ENCODE measurements at regions not wholly inside any gene's neighbourhood (a gene's known extent, or its start where the extent isn't known, plus 50 kb on each side); places are given as distances from the start of the nearest gene placed in this dataset.

DNA sequence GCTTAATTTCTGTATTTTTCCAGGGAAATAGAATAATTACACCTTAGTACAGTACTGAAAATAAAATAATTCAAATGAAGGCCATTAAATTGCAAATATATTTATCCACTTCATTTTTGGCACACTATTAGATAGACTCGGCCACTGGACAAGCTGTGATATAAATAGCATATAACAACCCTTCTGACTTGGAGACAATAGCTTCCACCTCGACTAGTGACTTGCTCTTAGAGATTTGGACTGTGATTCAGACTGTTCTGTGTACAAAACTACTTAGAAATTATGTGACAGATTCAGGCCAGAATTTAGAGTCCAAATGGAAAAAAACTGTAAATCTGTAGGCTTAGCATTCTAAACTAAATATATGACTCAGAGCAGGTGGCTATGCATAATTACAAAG, 949.9 kb downstream of the LRFN5 start:
- H3K9me2 ChIP-seq (ENCODE audit: insufficient read depth), result no peaks in the 10 kb centered on the region; the same call in 1 of the 2 replicates
- no peak overlapping the region for H3K27ac ChIP-seq (ENCODE audit: low read depth)
- no peaks in the 10 kb centered on the region for H3K27me3 Mint-ChIP-seq (ENCODE audit: insufficient read depth, low read depth, poor library complexity)
- no peaks in the 10 kb centered on the region for H3K4me1 ChIP-seq (ENCODE audit: insufficient read depth)
- no peaks in the 10 kb centered on the region for H3K79me2 ChIP-seq (replicated peaks; ENCODE audit: insufficient read depth)
- H3F3A ChIP-seq (replicated peaks; ENCODE audit: low read depth), result no peaks in the 10 kb centered on the region
- no peak overlapping the region for H3K4me2 ChIP-seq
- H3K9me3 Mint-ChIP-seq, result no peaks in the 10 kb centered on the region; the same call in 2 of the 3 replicates
- no peak for ATAC-seq
- no peak for DNase-seq (ENCODE audit: low spot score)
- TF ChIP-seq CREB1 (CRISPR knock-in tag; IDR thresholded peaks at IDR 0.05; ENCODE audit: low read depth), result no peak
- TF ChIP-seq ETS1 (IDR thresholded peaks at IDR 0.05), result no peak
- no peak for TF ChIP-seq REST (IDR thresholded peaks at IDR 0.05; ENCODE audit: unreplicated experiment)
- TF ChIP-seq, protein P1, sequence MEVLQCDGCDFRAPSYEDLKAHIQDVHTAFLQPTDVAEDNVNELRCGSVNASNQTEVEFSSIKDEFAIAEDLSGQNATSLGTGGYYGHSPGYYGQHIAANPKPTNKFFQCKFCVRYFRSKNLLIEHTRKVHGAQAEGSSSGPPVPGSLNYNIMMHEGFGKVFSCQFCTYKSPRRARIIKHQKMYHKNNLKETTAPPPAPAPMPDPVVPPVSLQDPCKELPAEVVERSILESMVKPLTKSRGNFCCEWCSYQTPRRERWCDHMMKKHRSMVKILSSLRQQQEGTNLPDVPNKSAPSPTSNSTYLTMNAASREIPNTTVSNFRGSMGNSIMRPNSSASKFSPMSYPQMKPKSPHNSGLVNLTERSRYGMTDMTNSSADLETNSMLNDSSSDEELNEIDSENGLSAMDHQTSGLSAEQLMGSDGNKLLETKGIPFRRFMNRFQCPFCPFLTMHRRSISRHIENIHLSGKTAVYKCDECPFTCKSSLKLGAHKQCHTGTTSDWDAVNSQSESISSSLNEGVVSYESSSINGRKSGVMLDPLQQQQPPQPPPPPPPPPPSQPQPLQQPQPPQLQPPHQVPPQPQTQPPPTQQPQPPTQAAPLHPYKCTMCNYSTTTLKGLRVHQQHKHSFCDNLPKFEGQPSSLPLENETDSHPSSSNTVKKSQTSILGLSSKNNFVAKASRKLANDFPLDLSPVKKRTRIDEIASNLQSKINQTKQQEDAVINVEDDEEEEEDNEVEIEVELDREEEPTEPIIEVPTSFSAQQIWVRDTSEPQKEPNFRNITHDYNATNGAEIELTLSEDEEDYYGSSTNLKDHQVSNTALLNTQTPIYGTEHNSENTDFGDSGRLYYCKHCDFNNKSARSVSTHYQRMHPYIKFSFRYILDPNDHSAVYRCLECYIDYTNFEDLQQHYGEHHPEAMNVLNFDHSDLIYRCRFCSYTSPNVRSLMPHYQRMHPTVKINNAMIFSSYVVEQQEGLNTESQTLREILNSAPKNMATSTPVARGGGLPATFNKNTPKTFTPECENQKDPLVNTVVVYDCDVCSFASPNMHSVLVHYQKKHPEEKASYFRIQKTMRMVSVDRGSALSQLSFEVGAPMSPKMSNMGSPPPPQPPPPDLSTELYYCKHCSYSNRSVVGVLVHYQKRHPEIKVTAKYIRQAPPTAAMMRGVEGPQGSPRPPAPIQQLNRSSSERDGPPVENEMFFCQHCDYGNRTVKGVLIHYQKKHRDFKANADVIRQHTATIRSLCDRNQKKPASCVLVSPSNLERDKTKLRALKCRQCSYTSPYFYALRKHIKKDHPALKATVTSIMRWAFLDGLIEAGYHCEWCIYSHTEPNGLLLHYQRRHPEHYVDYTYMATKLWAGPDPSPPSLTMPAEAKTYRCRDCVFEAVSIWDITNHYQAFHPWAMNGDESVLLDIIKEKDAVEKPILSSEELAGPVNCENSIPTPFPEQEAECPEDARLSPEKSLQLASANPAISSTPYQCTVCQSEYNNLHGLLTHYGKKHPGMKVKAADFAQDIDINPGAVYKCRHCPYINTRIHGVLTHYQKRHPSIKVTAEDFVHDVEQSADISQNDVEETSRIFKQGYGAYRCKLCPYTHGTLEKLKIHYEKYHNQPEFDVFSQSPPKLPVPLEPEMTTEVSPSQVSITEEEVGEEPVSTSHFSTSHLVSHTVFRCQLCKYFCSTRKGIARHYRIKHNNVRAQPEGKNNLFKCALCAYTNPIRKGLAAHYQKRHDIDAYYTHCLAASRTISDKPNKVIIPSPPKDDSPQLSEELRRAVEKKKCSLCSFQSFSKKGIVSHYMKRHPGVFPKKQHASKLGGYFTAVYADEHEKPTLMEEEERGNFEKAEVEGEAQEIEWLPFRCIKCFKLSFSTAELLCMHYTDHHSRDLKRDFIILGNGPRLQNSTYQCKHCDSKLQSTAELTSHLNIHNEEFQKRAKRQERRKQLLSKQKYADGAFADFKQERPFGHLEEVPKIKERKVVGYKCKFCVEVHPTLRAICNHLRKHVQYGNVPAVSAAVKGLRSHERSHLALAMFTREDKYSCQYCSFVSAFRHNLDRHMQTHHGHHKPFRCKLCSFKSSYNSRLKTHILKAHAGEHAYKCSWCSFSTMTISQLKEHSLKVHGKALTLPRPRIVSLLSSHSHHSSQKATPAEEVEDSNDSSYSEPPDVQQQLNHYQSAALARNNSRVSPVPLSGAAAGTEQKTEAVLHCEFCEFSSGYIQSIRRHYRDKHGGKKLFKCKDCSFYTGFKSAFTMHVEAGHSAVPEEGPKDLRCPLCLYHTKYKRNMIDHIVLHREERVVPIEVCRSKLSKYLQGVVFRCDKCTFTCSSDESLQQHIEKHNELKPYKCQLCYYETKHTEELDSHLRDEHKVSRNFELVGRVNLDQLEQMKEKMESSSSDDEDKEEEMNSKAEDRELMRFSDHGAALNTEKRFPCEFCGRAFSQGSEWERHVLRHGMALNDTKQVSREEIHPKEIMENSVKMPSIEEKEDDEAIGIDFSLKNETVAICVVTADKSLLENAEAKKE (CRISPR knock-in tag; IDR thresholded peaks at IDR 0.05), result no peak
- no peak for TF ChIP-seq JUNB (IDR thresholded peaks at IDR 0.05; ENCODE audit: unreplicated experiment)
- no peak for TF ChIP-seq NANOG (IDR thresholded peaks at IDR 0.05; ENCODE audit: borderline replicate concordance)
- TF ChIP-seq, protein P2, sequence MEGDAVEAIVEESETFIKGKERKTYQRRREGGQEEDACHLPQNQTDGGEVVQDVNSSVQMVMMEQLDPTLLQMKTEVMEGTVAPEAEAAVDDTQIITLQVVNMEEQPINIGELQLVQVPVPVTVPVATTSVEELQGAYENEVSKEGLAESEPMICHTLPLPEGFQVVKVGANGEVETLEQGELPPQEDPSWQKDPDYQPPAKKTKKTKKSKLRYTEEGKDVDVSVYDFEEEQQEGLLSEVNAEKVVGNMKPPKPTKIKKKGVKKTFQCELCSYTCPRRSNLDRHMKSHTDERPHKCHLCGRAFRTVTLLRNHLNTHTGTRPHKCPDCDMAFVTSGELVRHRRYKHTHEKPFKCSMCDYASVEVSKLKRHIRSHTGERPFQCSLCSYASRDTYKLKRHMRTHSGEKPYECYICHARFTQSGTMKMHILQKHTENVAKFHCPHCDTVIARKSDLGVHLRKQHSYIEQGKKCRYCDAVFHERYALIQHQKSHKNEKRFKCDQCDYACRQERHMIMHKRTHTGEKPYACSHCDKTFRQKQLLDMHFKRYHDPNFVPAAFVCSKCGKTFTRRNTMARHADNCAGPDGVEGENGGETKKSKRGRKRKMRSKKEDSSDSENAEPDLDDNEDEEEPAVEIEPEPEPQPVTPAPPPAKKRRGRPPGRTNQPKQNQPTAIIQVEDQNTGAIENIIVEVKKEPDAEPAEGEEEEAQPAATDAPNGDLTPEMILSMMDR (conservative IDR thresholded peaks at IDR 0.05; ENCODE audit: low read depth in 2 of 2), result no peak
- no peak for TF ChIP-seq POLR2AphosphoS5 (IDR thresholded peaks at IDR 0.05; ENCODE audit: low read depth)
- TF ChIP-seq STAT1 (IDR thresholded peaks at IDR 0.05; ENCODE audit: unreplicated experiment), result no peak
- TF ChIP-seq EZH2 (IDR thresholded peaks at IDR 0.05; ENCODE audit: low read depth, unreplicated experiment), result no peak
- TF ChIP-seq ZNF331 (CRISPR knock-in tag; IDR thresholded peaks at IDR 0.05; ENCODE audit: low read depth), result no peak
- TF ChIP-seq EZH2phosphoT487 (IDR thresholded peaks at IDR 0.05; ENCODE audit: unreplicated experiment), result no peak
- no peak for TF ChIP-seq ZNF114 (CRISPR knock-in tag; IDR thresholded peaks at IDR 0.05)
- H2AFZ ChIP-seq, result no peak overlapping the region
- H3K4me3 ChIP-seq, result no peak overlapping the region
- H4K20me1 ChIP-seq (replicated peaks; ENCODE audit: insufficient read depth), result no peaks in the 10 kb centered on the region
- no peaks in the 10 kb centered on the region for H3K36me3 ChIP-seq (ENCODE audit: insufficient read depth)
- H3K4me3 Mint-ChIP-seq, result no peak overlapping the region
- no peak overlapping the region for H3K27ac Mint-ChIP-seq
- H3K4me1 Mint-ChIP-seq, result no peaks in the 10 kb centered on the region
- H3K36me3 Mint-ChIP-seq (ENCODE audit: low read depth), result no peaks in the 10 kb centered on the region
- H3K27me3 ChIP-seq (ENCODE audit: insufficient read depth), result no peaks in the 10 kb centered on the region

Measured in GM23338 (cell line).